Fibroblast of lung (primary cell): ENCODE measurements at regions not wholly inside any gene's neighbourhood (a gene's known extent, or its start where the extent isn't known, plus 50 kb on each side); places are given as distances from the start of the nearest gene placed in this dataset.

Source experiments
- DNase-seq, 2 donors: peaks; one replicate each; pipeline versions ENCODE4 v3.0.0 to v3.0.0-alpha.2; 2010; ENCODE audit warnings: low read depth in 2 of 2
- H2AFZ ChIP-seq: 2 replicates; pipeline ENCODE4 v1.5.1; 2012; ENCODE audit warnings: low read length, control low read depth, inconsistent platforms
- H3K27ac ChIP-seq: 2 replicates; pipeline ENCODE4 v1.5.1; 2011; ENCODE audit warnings: low read length, control low read depth; ENCODE audit not compliant: insufficient read depth
- H3K27me3 ChIP-seq: 2 replicates; pipeline ENCODE4 v1.5.1; 2011; ENCODE audit warnings: mild to moderate bottlenecking, low read length; ENCODE audit not compliant: control insufficient read depth, insufficient read depth
- H3K36me3 ChIP-seq: 2 replicates; pipeline ENCODE4 v1.5.1; 2011; ENCODE audit warnings: low read length; ENCODE audit not compliant: control insufficient read depth, insufficient read depth
- H3K4me1 ChIP-seq: 2 replicates; pipeline ENCODE4 v1.5.1; 2011; ENCODE audit warnings: low read length; ENCODE audit not compliant: control insufficient read depth, insufficient read depth; ENCODE audit errors: extremely low read depth
- H3K4me2 ChIP-seq: 2 replicates; pipeline ENCODE4 v1.5.1; 2011; ENCODE audit warnings: low read length, control low read depth; ENCODE audit not compliant: insufficient read depth; ENCODE audit errors: extremely low read depth
- H3K4me3 ChIP-seq, 4 experiments: fragments of 200-600 bp in 1 of 4; sonication (generic) in 1 of 4; replicated peaks in 1 of 4; 2 replicates each; pipeline ENCODE4 v1.5.1; 2011 to 2016; ENCODE audit warnings: low read length in 4 of 4, low read depth in 3 of 4, mild to moderate bottlenecking in 3 of 4, control low read depth in 2 of 4, inconsistent platforms in 1 of 4, mixed read lengths in 1 of 4; ENCODE audit not compliant: insufficient read depth in 1 of 4; ENCODE audit errors: control extremely low read depth in 1 of 4
- H3K79me2 ChIP-seq: 2 replicates; pipeline ENCODE4 v1.5.1; 2012; ENCODE audit warnings: mild to moderate bottlenecking, low read length, inconsistent platforms; ENCODE audit not compliant: control insufficient read depth, insufficient read depth
- H3K9ac ChIP-seq: 2 replicates; pipeline ENCODE4 v1.5.1; 2011; ENCODE audit warnings: mild to moderate bottlenecking, low read length, control low read depth; ENCODE audit not compliant: insufficient read depth
- H3K9me3 ChIP-seq: 2 replicates; pipeline ENCODE4 v1.5.1; 2012; ENCODE audit warnings: low read depth, low read length; ENCODE audit not compliant: control insufficient read depth, insufficient read depth
- H4K20me1 ChIP-seq: 2 replicates; pipeline ENCODE4 v1.5.1; 2011; ENCODE audit warnings: low read length; ENCODE audit not compliant: control insufficient read depth, insufficient read depth; ENCODE audit errors: extremely low read depth
- CTCF ChIP-seq, 2 donors: IDR thresholded peaks in 1 of 2; conservative IDR thresholded peaks in 1 of 2; 1 replicate in 1 of 2; 2 replicates in 1 of 2; pipeline ENCODE4 v1.5.1; 2011 to 2012; ENCODE audit warnings: low read length in 2 of 2, control low read depth in 1 of 2, inconsistent platforms in 1 of 2, low read depth in 1 of 2, mild to moderate bottlenecking in 1 of 2
- EZH2 ChIP-seq: IDR thresholded peaks from 2 replicates; pipeline ENCODE4 v1.5.1; 2012; ENCODE audit warnings: low read length, control low read depth, mild to moderate bottlenecking; ENCODE audit errors: missing control alignments

- no peaks in the 10 kb centered on the region for H3K79me2 ChIP-seq
- TF ChIP-seq EZH2 = no peak
- no peak for TF ChIP-seq CTCF (conservative IDR thresholded peaks at IDR 0.05 in 1 of 2, IDR thresholded peaks at IDR 0.05 in 1 of 2; ENCODE audit: low read depth in 1 of 2, low read length in 2 of 2)
Observed at GRCh38 chr20:39132511-39132910, 170.4 kb downstream of the DHX35 start.

GRCh38 chr20:39132093-39132492 is 169.9 kb downstream of the DHX35 start:
- no peaks in the 10 kb centered on the region for H4K20me1 ChIP-seq
- no peaks in the 10 kb centered on the region for H3K4me1 ChIP-seq
- H3K9me3 ChIP-seq = no peaks in the 10 kb centered on the region
- no peak overlapping the region for H3K4me2 ChIP-seq
- no peaks in the 10 kb centered on the region for H3K27me3 ChIP-seq
- H3K27ac ChIP-seq = no peak overlapping the region
- no peak for TF ChIP-seq EZH2
- no peak for TF ChIP-seq CTCF (conservative IDR thresholded peaks at IDR 0.05 in 1 of 2, IDR thresholded peaks at IDR 0.05 in 1 of 2; ENCODE audit: low read depth in 1 of 2, low read length in 2 of 2)
- H2AFZ ChIP-seq = no peak overlapping the region
- no peak overlapping the region for H3K9ac ChIP-seq
- DNase-seq = no peak
- no peaks in the 10 kb centered on the region for H3K79me2 ChIP-seq
- no peaks in the 10 kb centered on the region for H3K36me3 ChIP-seq
- H3K4me3 ChIP-seq = no peak overlapping the region

More at GRCh38 chr20:39132511-39132910, 170.4 kb downstream of the DHX35 start:
- Histone ChIP-seq H3K4me3 (no peak overlapping the region), H3K4me1 (no peaks in the 10 kb centered on the region), H3K9me3 (no peaks in the 10 kb centered on the region), H3K4me2 (no peak overlapping the region), H3K36me3 (no peaks in the 10 kb centered on the region), H3K27me3 (no peaks in the 10 kb centered on the region), H2AFZ (no peak overlapping the region), H4K20me1 (no peaks in the 10 kb centered on the region), H3K27ac (no peak overlapping the region), H3K9ac (no peak overlapping the region)
- no peak for DNase-seq

GRCh38 chr20:39130627-39131026 is 168.5 kb downstream of the DHX35 start:
- Histone ChIP-seq H3K9me3 (no peaks in the 10 kb centered on the region), H2AFZ (no peak overlapping the region), H3K27me3 (no peaks in the 10 kb centered on the region), H4K20me1 (no peaks in the 10 kb centered on the region), H3K36me3 (no peaks in the 10 kb centered on the region), H3K4me2 (no peak overlapping the region), H3K4me3 (no peak overlapping the region), H3K79me2 (no peaks in the 10 kb centered on the region), H3K4me1 (no peaks in the 10 kb centered on the region), H3K9ac (no peak overlapping the region), H3K27ac (no peak overlapping the region)
- TF ChIP-seq EZH2 (no peak), CTCF (conservative IDR thresholded peaks at IDR 0.05 in 1 of 2, IDR thresholded peaks at IDR 0.05 in 1 of 2; ENCODE audit: low read depth in 1 of 2, low read length in 2 of 2) (no peak)
- DNase-seq = no peak
